ENCODE measurements at regions not wholly inside any gene's neighbourhood (a gene's known extent, or its start where the extent isn't known, plus 50 kb on each side); places are given as distances from the start of the nearest gene placed in this dataset.

GRCh38 chr10:75314570-75314969, 78.8 kb upstream of the COMTD1 start:
- H3K9me3 ChIP-seq = peaks cover 7% of the 10 kb centered on the region; the same call in 1 of the 2 replicates
- Mint-ChIP-seq H3K4me3 (ENCODE audit: unreplicated experiment) (no peak overlapping the region), H3K36me3 (ENCODE audit: insufficient read depth, unreplicated experiment) (no peaks in the 10 kb centered on the region), H3K27me3 (ENCODE audit: insufficient read depth, unreplicated experiment) (no peaks in the 10 kb centered on the region), H3K27ac (ENCODE audit: unreplicated experiment) (no peak overlapping the region), H3K4me1 (ENCODE audit: low read depth, unreplicated experiment) (no peaks in the 10 kb centered on the region), H3K9me3 (ENCODE audit: unreplicated experiment) (peaks cover 33% of the 10 kb centered on the region)
- ChIA-PET CTCF (no interaction called here), POLR2A (no interaction called here)
- intact Hi-C loops (cut with micrococcal nuclease; ENCODE audit: unreplicated experiment) = no loop called here
- no peak for DNase-seq
- H3K36me3 ChIP-seq (ENCODE audit: control insufficient read depth, insufficient read depth, low read length) = no peaks in the 10 kb centered on the region
- H3K27me3 ChIP-seq (replicated peaks; ENCODE audit: control insufficient read depth, insufficient read depth, low read length) = no peaks in the 10 kb centered on the region
- no peaks in the 10 kb centered on the region for H3K4me1 ChIP-seq
- no TSS peak for BruUV-seq (replicated peaks)
- H3K4me3 ChIP-seq (ENCODE audit: low read depth, low read length) = no peak overlapping the region
- TF ChIP-seq CTCF (IDR thresholded peaks at IDR 0.05; ENCODE audit: insufficient read depth in 1 of 2, low read depth in 1 of 2, low read length in 1 of 2, severe bottlenecking in 1 of 2, unreplicated experiment in 1 of 2) = no peak

- POLR2A ChIA-PET = no interaction called here
- no peak for DNase-seq
- Mint-ChIP-seq H3K27me3 (ENCODE audit: insufficient read depth, unreplicated experiment) (no peaks in the 10 kb centered on the region), H3K27ac (ENCODE audit: unreplicated experiment) (no peak overlapping the region), H3K9me3 (ENCODE audit: unreplicated experiment) (peaks cover 22% of the 10 kb centered on the region), H3K36me3 (ENCODE audit: insufficient read depth, unreplicated experiment) (no peaks in the 10 kb centered on the region), H3K4me1 (ENCODE audit: low read depth, unreplicated experiment) (no peaks in the 10 kb centered on the region), H3K4me3 (ENCODE audit: unreplicated experiment) (no peak overlapping the region)
- no peaks in the 10 kb centered on the region for H3K36me3 ChIP-seq (ENCODE audit: control insufficient read depth, insufficient read depth, low read length)
- CTCF ChIA-PET = no interaction called here
- H3K27me3 ChIP-seq (replicated peaks; ENCODE audit: control insufficient read depth, insufficient read depth, low read length) = no peaks in the 10 kb centered on the region
- peaks cover 7% of the 10 kb centered on the region; the same call in 1 of the 2 replicates for H3K9me3 ChIP-seq
- intact Hi-C loops (cut with micrococcal nuclease; ENCODE audit: unreplicated experiment) = no loop called here
- H3K4me3 ChIP-seq (ENCODE audit: low read depth, low read length) = no peak overlapping the region
- H3K4me1 ChIP-seq = no peaks in the 10 kb centered on the region
- BruUV-seq (replicated peaks) = no TSS peak
- TF ChIP-seq CTCF (IDR thresholded peaks at IDR 0.05; ENCODE audit: insufficient read depth in 1 of 2, low read depth in 1 of 2, low read length in 1 of 2, severe bottlenecking in 1 of 2, unreplicated experiment in 1 of 2) = no peak
These were observed 76.7 kb upstream of the COMTD1 start for GRCh38 chr10:75312440-75312839.

GRCh38 chr10:75305675-75306074, 69.9 kb upstream of the COMTD1 start:
- no peaks in the 10 kb centered on the region for H3K36me3 Mint-ChIP-seq (ENCODE audit: insufficient read depth, unreplicated experiment)
- Histone ChIP-seq H3K27me3 (replicated peaks; ENCODE audit: control insufficient read depth, insufficient read depth, low read length) (no peaks in the 10 kb centered on the region), H3K4me1 (no peaks in the 10 kb centered on the region), H3K4me3 (ENCODE audit: low read depth, low read length) (no peak overlapping the region), H3K36me3 (ENCODE audit: control insufficient read depth, insufficient read depth, low read length) (no peaks in the 10 kb centered on the region), H3K9me3 (peaks cover 8% of the 10 kb centered on the region)
- H3K4me1 Mint-ChIP-seq (ENCODE audit: low read depth, unreplicated experiment) = no peaks in the 10 kb centered on the region
- peaks cover 26% of the 10 kb centered on the region for H3K9me3 Mint-ChIP-seq (ENCODE audit: unreplicated experiment)
- no TSS peak for BruUV-seq (replicated peaks)
- intact Hi-C loops (cut with micrococcal nuclease; ENCODE audit: unreplicated experiment) = no loop called here
- POLR2A ChIA-PET = no interaction called here
- H3K27ac Mint-ChIP-seq (ENCODE audit: unreplicated experiment) = no peak overlapping the region
- H3K27me3 Mint-ChIP-seq (ENCODE audit: insufficient read depth, unreplicated experiment) = no peaks in the 10 kb centered on the region
- TF ChIP-seq CTCF (IDR thresholded peaks at IDR 0.05; ENCODE audit: insufficient read depth in 1 of 2, low read depth in 1 of 2, low read length in 1 of 2, severe bottlenecking in 1 of 2, unreplicated experiment in 1 of 2) = no peak
- CTCF ChIA-PET = no interaction called here
- H3K4me3 Mint-ChIP-seq (ENCODE audit: unreplicated experiment) = no peak overlapping the region
- no peak for DNase-seq
